ENCODE measurements at regions not wholly inside any gene's neighbourhood (a gene's known extent, or its start where the extent isn't known, plus 50 kb on each side); places are given as distances from the start of the nearest gene placed in this dataset.
"Not testable (repeated sequence)": the region's sequence is repeated elsewhere in the genome, so short reads cannot be mapped to it uniquely, and the experiment has no call there.

GRCh38 chr1:89436856-89437255 lies 73.0 kb downstream of the GBP6 start:
- no peak for DNase-seq

GRCh38 chr1:89438301-89438700 lies 74.4 kb downstream of the GBP6 start:
- DNase-seq = not testable (repeated sequence)

GRCh38 chr1:89440911-89441310 lies 77.1 kb downstream of the GBP6 start:
- DNase-seq = no peak

- DNase-seq = no peak
Measured at GRCh38 chr1:89444791-89445190, 79.8 kb upstream of the LRRC8B start.

- no peak for DNase-seq
Measured at GRCh38 chr1:89451011-89451410, 73.6 kb upstream of the LRRC8B start.

GRCh38 chr1:89453123-89453972 lies 71.3 kb upstream of the LRRC8B start:
- no peak for DNase-seq

GRCh38 chr1:89454845-89455521 lies 69.6 kb upstream of the LRRC8B start:
- DNase-seq = peak; percentile 39 to 48

GRCh38 chr1:89457046-89457445 lies 67.6 kb upstream of the LRRC8B start:
- no peak for DNase-seq

- DNase-seq = no peak
Measured at GRCh38 chr1:89459081-89459480, 65.5 kb upstream of the LRRC8B start.

- DNase-seq = no peak
Measured at GRCh38 chr1:89460325-89460724, 64.3 kb upstream of the LRRC8B start.

- DNase-seq = no peak
Measured at GRCh38 chr1:89462250-89462649, 62.4 kb upstream of the LRRC8B start.

- DNase-seq = no peak
Measured at GRCh38 chr1:89464008-89464407, 60.6 kb upstream of the LRRC8B start.

- no peak for DNase-seq
Measured at GRCh38 chr1:89465201-89465600, 59.4 kb upstream of the LRRC8B start.

GRCh38 chr1:89466307-89466930 lies 58.2 kb upstream of the LRRC8B start:
- no peak for DNase-seq

GRCh38 chr1:89472253-89472652 lies 52.4 kb upstream of the LRRC8B start:
- DNase-seq = no peak

GRCh38 chr1:89472886-89473417 lies 51.7 kb upstream of the LRRC8B start:
- DNase-seq = no peak

Measured in NCI-H2081 (cell line).